ENCODE measurements at regions not wholly inside any gene's neighbourhood (a gene's known extent, or its start where the extent isn't known, plus 50 kb on each side); places are given as distances from the start of the nearest gene placed in this dataset.

GRCh38 chr9:86732514-86733171 is 214.7 kb downstream of the GAS1 start:
- no peak overlapping the region for H3K4me3 ChIP-seq (ENCODE audit: low read depth in 1 of 3, low read length in 3 of 3)
- no peak for FAIRE-seq
- H3K4me1 ChIP-seq (ENCODE audit: control insufficient read depth in 3 of 3, insufficient read depth in 2 of 3, low read depth in 1 of 3, low read length in 2 of 3), result peaks cover 2 to 29% (median 8%) of the 10 kb centered on the region in 3 donors
- H3K9me3 ChIP-seq (ENCODE audit: control insufficient read depth in 2 of 2, insufficient read depth in 1 of 2, low read depth in 1 of 2, low read length in 1 of 2), result no peaks in the 10 kb centered on the region
- no peak overlapping the region for H3K27ac ChIP-seq (ENCODE audit: low read depth in 1 of 3, low read length in 2 of 3)
- DNase-seq, result no peak
- H3K36me3 ChIP-seq (ENCODE audit: control insufficient read depth in 3 of 3, insufficient read depth in 2 of 3, low read depth in 1 of 3, low read length in 3 of 3), result no peaks in the 10 kb centered on the region
- 69 to 79% (median 73%) methylated on average over 6 of the region's 6 CpGs for WGBS, 3 donors
- no peaks in the 10 kb centered on the region for H3K27me3 ChIP-seq (ENCODE audit: control insufficient read depth in 3 of 3, insufficient read depth in 3 of 3, low read length in 3 of 3)

GRCh38 chr9:86731511-86732063 is 215.7 kb downstream of the GAS1 start:
- no peak for FAIRE-seq
- H3K4me3 ChIP-seq (ENCODE audit: low read depth in 1 of 3, low read length in 3 of 3), result no peak overlapping the region
- peaks cover 2 to 25% (median 5%) of the 10 kb centered on the region in 3 donors for H3K4me1 ChIP-seq (ENCODE audit: control insufficient read depth in 3 of 3, insufficient read depth in 2 of 3, low read depth in 1 of 3, low read length in 2 of 3)
- WGBS, 3 donors, result 15 to 27% (median 22%) methylated on average over 2 of the region's 2 CpGs
- DNase-seq, result no peak
- no peaks in the 10 kb centered on the region for H3K27me3 ChIP-seq (ENCODE audit: control insufficient read depth in 3 of 3, insufficient read depth in 3 of 3, low read length in 3 of 3)
- H3K9me3 ChIP-seq (ENCODE audit: control insufficient read depth in 2 of 2, insufficient read depth in 1 of 2, low read depth in 1 of 2, low read length in 1 of 2), result no peaks in the 10 kb centered on the region
- no peak overlapping the region for H3K27ac ChIP-seq (ENCODE audit: low read depth in 1 of 3, low read length in 2 of 3)
- no peaks in the 10 kb centered on the region for H3K36me3 ChIP-seq (ENCODE audit: control insufficient read depth in 3 of 3, insufficient read depth in 2 of 3, low read depth in 1 of 3, low read length in 3 of 3)

- FAIRE-seq (no peak), DNase-seq (no peak)
- no peak overlapping the region for H3K27ac ChIP-seq (ENCODE audit: low read depth in 1 of 3, low read length in 2 of 3)
- no peak overlapping the region for H3K4me3 ChIP-seq (ENCODE audit: low read depth in 1 of 3, low read length in 3 of 3)
- no peaks in the 10 kb centered on the region for H3K27me3 ChIP-seq (ENCODE audit: control insufficient read depth in 3 of 3, insufficient read depth in 3 of 3, low read length in 3 of 3)
- peaks cover 2 to 16% (median 5%) of the 10 kb centered on the region in 3 donors for H3K4me1 ChIP-seq (ENCODE audit: control insufficient read depth in 3 of 3, insufficient read depth in 2 of 3, low read depth in 1 of 3, low read length in 2 of 3)
- 72 to 89% (median 87%) methylated on average over 6 of the region's 6 CpGs for WGBS, 3 donors
- H3K9me3 ChIP-seq (ENCODE audit: control insufficient read depth in 2 of 2, insufficient read depth in 1 of 2, low read depth in 1 of 2, low read length in 1 of 2), result no peaks in the 10 kb centered on the region
- H3K36me3 ChIP-seq (ENCODE audit: control insufficient read depth in 3 of 3, insufficient read depth in 2 of 3, low read depth in 1 of 3, low read length in 3 of 3), result no peaks in the 10 kb centered on the region
These were observed 217.0 kb downstream of the GAS1 start for GRCh38 chr9:86730163-86730928.

- H3K27me3 ChIP-seq (ENCODE audit: control insufficient read depth in 3 of 3, insufficient read depth in 3 of 3, low read length in 3 of 3), result no peaks in the 10 kb centered on the region
- no peak for FAIRE-seq
These were observed 222.8 kb downstream of the GAS1 start for GRCh38 chr9:86724529-86724928.

GRCh38 chr9:86723346-86723745 is 224.0 kb downstream of the GAS1 start:
- no peak for FAIRE-seq
- H3K27ac ChIP-seq (ENCODE audit: low read depth in 1 of 3, low read length in 2 of 3), result no peak overlapping the region
- no peaks in the 10 kb centered on the region for H3K36me3 ChIP-seq (ENCODE audit: control insufficient read depth in 3 of 3, insufficient read depth in 2 of 3, low read depth in 1 of 3, low read length in 3 of 3)
- no peak for DNase-seq
- H3K4me3 ChIP-seq (ENCODE audit: low read depth in 1 of 3, low read length in 3 of 3), result no peak overlapping the region
- H3K4me1 ChIP-seq (ENCODE audit: control insufficient read depth in 3 of 3, insufficient read depth in 2 of 3, low read depth in 1 of 3, low read length in 2 of 3), result peaks cover 0 to 11% (median 5%) of the 10 kb centered on the region in 3 donors
- WGBS, 3 donors, result 39 to 46% (median 43%) methylated on average over 3 of the region's 3 CpGs
- no peaks in the 10 kb centered on the region for H3K27me3 ChIP-seq (ENCODE audit: control insufficient read depth in 3 of 3, insufficient read depth in 3 of 3, low read length in 3 of 3)
- no peaks in the 10 kb centered on the region for H3K9me3 ChIP-seq (ENCODE audit: control insufficient read depth in 2 of 2, insufficient read depth in 1 of 2, low read depth in 1 of 2, low read length in 1 of 2)

More at GRCh38 chr9:86724529-86724928, 222.8 kb downstream of the GAS1 start:
- WGBS, 3 donors, result 87 to 93% (median 89%) methylated on average over 1 of the region's 1 CpG
- Histone ChIP-seq H3K4me1 (ENCODE audit: control insufficient read depth in 3 of 3, insufficient read depth in 2 of 3, low read depth in 1 of 3, low read length in 2 of 3) (peaks cover 0 to 11% (median 5%) of the 10 kb centered on the region in 3 donors), H3K36me3 (ENCODE audit: control insufficient read depth in 3 of 3, insufficient read depth in 2 of 3, low read depth in 1 of 3, low read length in 3 of 3) (no peaks in the 10 kb centered on the region), H3K27ac (ENCODE audit: low read depth in 1 of 3, low read length in 2 of 3) (no peak overlapping the region), H3K9me3 (ENCODE audit: control insufficient read depth in 2 of 2, insufficient read depth in 1 of 2, low read depth in 1 of 2, low read length in 1 of 2) (no peaks in the 10 kb centered on the region), H3K4me3 (ENCODE audit: low read depth in 1 of 3, low read length in 3 of 3) (no peak overlapping the region)
- DNase-seq, result no peak

- H3K4me3 ChIP-seq (ENCODE audit: low read depth in 1 of 3, low read length in 3 of 3), result no peak overlapping the region
- peaks cover 0 to 11% (median 5%) of the 10 kb centered on the region in 3 donors for H3K4me1 ChIP-seq (ENCODE audit: control insufficient read depth in 3 of 3, insufficient read depth in 2 of 3, low read depth in 1 of 3, low read length in 2 of 3)
- no peaks in the 10 kb centered on the region for H3K36me3 ChIP-seq (ENCODE audit: control insufficient read depth in 3 of 3, insufficient read depth in 2 of 3, low read depth in 1 of 3, low read length in 3 of 3)
- no peaks in the 10 kb centered on the region for H3K9me3 ChIP-seq (ENCODE audit: control insufficient read depth in 2 of 2, insufficient read depth in 1 of 2, low read depth in 1 of 2, low read length in 1 of 2)
- DNase-seq (no peak), FAIRE-seq (no peak)
- WGBS, 3 donors, result 80 to 87% (median 84%) methylated on average over 3 of the region's 3 CpGs
- H3K27me3 ChIP-seq (ENCODE audit: control insufficient read depth in 3 of 3, insufficient read depth in 3 of 3, low read length in 3 of 3), result no peaks in the 10 kb centered on the region
- H3K27ac ChIP-seq (ENCODE audit: low read depth in 1 of 3, low read length in 2 of 3), result no peak overlapping the region
These were observed 224.6 kb downstream of the GAS1 start for GRCh38 chr9:86722706-86723075.

GRCh38 chr9:86721843-86722705 is 225.2 kb downstream of the GAS1 start:
- Histone ChIP-seq H3K27me3 (ENCODE audit: control insufficient read depth in 3 of 3, insufficient read depth in 3 of 3, low read length in 3 of 3) (no peaks in the 10 kb centered on the region), H3K36me3 (ENCODE audit: control insufficient read depth in 3 of 3, insufficient read depth in 2 of 3, low read depth in 1 of 3, low read length in 3 of 3) (no peaks in the 10 kb centered on the region), H3K27ac (ENCODE audit: low read depth in 1 of 3, low read length in 2 of 3) (peak overlapping the region in 1 of 3 donors; percentile 42), H3K4me3 (ENCODE audit: low read depth in 1 of 3, low read length in 3 of 3) (no peak overlapping the region), H3K4me1 (ENCODE audit: control insufficient read depth in 3 of 3, insufficient read depth in 2 of 3, low read depth in 1 of 3, low read length in 2 of 3) (peaks cover 0 to 11% (median 5%) of the 10 kb centered on the region in 3 donors), H3K9me3 (ENCODE audit: control insufficient read depth in 2 of 2, insufficient read depth in 1 of 2, low read depth in 1 of 2, low read length in 1 of 2) (no peaks in the 10 kb centered on the region)
- no peak for FAIRE-seq
- WGBS, 3 donors, result 11 to 36% (median 20%) methylated on average over 5 of the region's 5 CpGs
- DNase-seq, result peak in 1 of 2 donors; percentile 29

- peak overlapping the region in 1 of 3 donors; percentile 30 for H3K27ac ChIP-seq (ENCODE audit: low read depth in 1 of 3, low read length in 2 of 3)
- H3K9me3 ChIP-seq (ENCODE audit: control insufficient read depth in 2 of 2, insufficient read depth in 1 of 2, low read depth in 1 of 2, low read length in 1 of 2), result no peaks in the 10 kb centered on the region
- no peaks in the 10 kb centered on the region for H3K27me3 ChIP-seq (ENCODE audit: control insufficient read depth in 3 of 3, insufficient read depth in 3 of 3, low read length in 3 of 3)
- WGBS, 3 donors, result 5 to 24% (median 11%) methylated on average over 5 of the region's 5 CpGs
- H3K36me3 ChIP-seq (ENCODE audit: control insufficient read depth in 3 of 3, insufficient read depth in 2 of 3, low read depth in 1 of 3, low read length in 3 of 3), result no peaks in the 10 kb centered on the region
- FAIRE-seq (no peak), DNase-seq (no peak)
- no peak overlapping the region for H3K4me3 ChIP-seq (ENCODE audit: low read depth in 1 of 3, low read length in 3 of 3)
- peaks cover 0 to 11% (median 5%) of the 10 kb centered on the region in 3 donors for H3K4me1 ChIP-seq (ENCODE audit: control insufficient read depth in 3 of 3, insufficient read depth in 2 of 3, low read depth in 1 of 3, low read length in 2 of 3)
These were observed 226.0 kb downstream of the GAS1 start for GRCh38 chr9:86721226-86721781.

All from small intestine (tissue), 7 donors.